NCI-H1694 treated with DMSO at 0.1 percent for 48 hours (cell line): ENCODE measurements at regions not wholly inside any gene's neighbourhood (a gene's known extent, or its start where the extent isn't known, plus 50 kb on each side); places are given as distances from the start of the nearest gene placed in this dataset.
"Not testable (repeated sequence)": the region's sequence is repeated elsewhere in the genome, so short reads cannot be mapped to it uniquely, and the experiment has no call there.

Experiments used
- DNase-seq: peaks from one replicate; lab custom pipeline; 2025; lab: John Stamatoyannopoulos, UW

- peak; percentile 26 for DNase-seq
Measured at GRCh38 chr2:22355816-22356433, 1029.1 kb upstream of the KLHL29 start.

- DNase-seq = peak; percentile 38
Measured at GRCh38 chr2:22359071-22359672, 1025.8 kb upstream of the KLHL29 start.

GRCh38 chr2:22360735-22361374 is 1024.1 kb upstream of the KLHL29 start:
- no peak for DNase-seq

GRCh38 chr2:22361571-22361970 is 1023.4 kb upstream of the KLHL29 start:
- no peak for DNase-seq

- peak; percentile 10 for DNase-seq
Measured at GRCh38 chr2:22375096-22375495, 1009.9 kb upstream of the KLHL29 start.

GRCh38 chr2:22377268-22377667 is 1007.7 kb upstream of the KLHL29 start:
- DNase-seq = no peak

GRCh38 chr2:22382479-22383169 is 1002.4 kb upstream of the KLHL29 start:
- no peak for DNase-seq

- DNase-seq = no peak
Measured at GRCh38 chr2:22397847-22398246, 987.1 kb upstream of the KLHL29 start.

GRCh38 chr2:22403748-22404147 is 981.2 kb upstream of the KLHL29 start:
- DNase-seq = no peak

- DNase-seq = no peak
Measured at GRCh38 chr2:22406625-22407024, 978.4 kb upstream of the KLHL29 start.

GRCh38 chr2:22420076-22420475 is 964.9 kb upstream of the KLHL29 start:
- DNase-seq = no peak

- peak; percentile 50 for DNase-seq
Measured at GRCh38 chr2:22442051-22442450, 942.9 kb upstream of the KLHL29 start.

- no peak for DNase-seq
Measured at GRCh38 chr2:22444281-22444680, 940.7 kb upstream of the KLHL29 start.

GRCh38 chr2:22449696-22450095 is 935.3 kb upstream of the KLHL29 start:
- DNase-seq = no peak

- DNase-seq = peak; percentile 13
Measured at GRCh38 chr2:22450831-22451230, 934.1 kb upstream of the KLHL29 start.

GRCh38 chr2:22454826-22455485 is 930.0 kb upstream of the KLHL29 start:
- no peak for DNase-seq

- no peak for DNase-seq
Measured at GRCh38 chr2:22458440-22458839, 926.5 kb upstream of the KLHL29 start.

- DNase-seq = not testable (repeated sequence)
Measured at GRCh38 chr2:22475103-22475502, 909.9 kb upstream of the KLHL29 start.

GRCh38 chr2:22478329-22478728 is 906.6 kb upstream of the KLHL29 start:
- DNase-seq = no peak

GRCh38 chr2:22481486-22482259 is 903.3 kb upstream of the KLHL29 start:
- DNase-seq = peak; percentile 56

- no peak for DNase-seq
Measured at GRCh38 chr2:22483036-22483435, 901.9 kb upstream of the KLHL29 start.

GRCh38 chr2:22485486-22485885 is 899.5 kb upstream of the KLHL29 start:
- no peak for DNase-seq
